T-helper 17 cell (primary cell): ENCODE measurements at regions not wholly inside any gene's neighbourhood (a gene's known extent, or its start where the extent isn't known, plus 50 kb on each side); places are given as distances from the start of the nearest gene placed in this dataset.

Experiments
- ATAC-seq: fragments of 150-1000 bp; cut with Tn5 transposase; 2 replicates; pipeline ENCODE4 v1.10.0; 2021; ENCODE audit warnings: mild to moderate bottlenecking, moderate library complexity
- DNase-seq, 3 donors: peaks; one replicate each; pipeline versions ENCODE4 v3.0.0 to v3.0.0-alpha.2; 2020 to 2021
- H3K9me3 ChIP-seq: one replicate; pipeline ENCODE4 v1.7.0; 2013; ENCODE audit warnings: low read length, mild to moderate bottlenecking; ENCODE audit not compliant: control insufficient read depth, poor library complexity, severe bottlenecking
- H3K27ac Mint-ChIP-seq: one replicate; pipeline ENCODE4 v1.8.0; 2022; ENCODE audit warnings: mild to moderate bottlenecking, moderate library complexity, mixed read lengths
- H3K27me3 Mint-ChIP-seq: one replicate; pipeline ENCODE4 v1.8.0; 2022; ENCODE audit warnings: mixed read lengths
- H3K36me3 Mint-ChIP-seq: one replicate; pipeline ENCODE4 v1.8.0; 2022; ENCODE audit warnings: low read depth, mixed read lengths
- H3K4me1 Mint-ChIP-seq: one replicate; pipeline ENCODE4 v1.8.0; 2022; ENCODE audit warnings: mild to moderate bottlenecking, mixed read lengths
- H3K4me3 Mint-ChIP-seq: one replicate; pipeline ENCODE4 v1.8.0; 2022; ENCODE audit warnings: mild to moderate bottlenecking, moderate library complexity, mixed read lengths

DNA sequence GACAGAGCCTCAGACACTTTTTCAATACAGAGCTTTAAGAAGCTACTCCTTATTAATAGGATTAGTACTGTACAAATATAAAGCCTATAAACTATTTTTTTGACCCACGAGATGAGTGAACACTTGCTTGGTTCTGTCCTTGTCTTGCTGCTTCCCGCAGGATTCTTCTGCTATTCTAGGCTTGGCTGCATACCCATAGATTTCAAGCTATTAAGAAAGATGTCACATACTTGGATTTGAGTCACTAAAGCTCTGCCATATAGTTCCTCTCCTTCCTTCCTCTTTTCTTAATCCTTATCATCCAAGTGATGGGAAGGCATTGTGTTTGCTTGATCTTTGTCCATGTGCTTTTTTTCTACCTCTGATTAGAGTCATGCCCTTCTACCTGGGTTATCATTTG, 361.2 kb upstream of the TRPC7 start:
- H3K4me3 Mint-ChIP-seq, result no peak overlapping the region
- no peaks in the 10 kb centered on the region for H3K36me3 Mint-ChIP-seq
- H3K9me3 ChIP-seq, result no peaks in the 10 kb centered on the region
- H3K27ac Mint-ChIP-seq, result no peak overlapping the region
- no peak for DNase-seq
- H3K27me3 Mint-ChIP-seq, result no peaks in the 10 kb centered on the region
- no peaks in the 10 kb centered on the region for H3K4me1 Mint-ChIP-seq
- ATAC-seq, result no peak

DNA sequence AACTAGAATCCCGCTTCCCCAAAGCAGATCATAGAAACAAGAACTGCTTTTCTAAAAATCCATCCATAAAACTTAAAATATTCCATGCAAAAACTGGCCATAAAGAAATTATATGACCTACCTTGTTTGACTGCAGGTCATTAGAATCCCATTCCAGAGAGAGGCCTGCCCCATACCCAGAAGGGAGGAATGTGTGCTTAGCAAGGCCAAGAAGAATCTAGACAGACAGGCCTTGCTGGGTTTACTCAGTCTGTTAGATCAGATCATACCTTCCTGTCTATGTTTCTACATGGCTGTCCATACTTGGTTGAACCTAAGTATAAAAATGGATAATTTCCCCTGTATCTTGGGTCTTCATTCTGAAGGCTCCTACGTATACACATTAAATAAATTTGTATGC, 358.8 kb upstream of the TRPC7 start:
- H3K36me3 Mint-ChIP-seq, result no peaks in the 10 kb centered on the region
- DNase-seq (no peak), ATAC-seq (no peak)
- no peak overlapping the region for H3K4me3 Mint-ChIP-seq
- no peaks in the 10 kb centered on the region for H3K9me3 ChIP-seq
- no peaks in the 10 kb centered on the region for H3K4me1 Mint-ChIP-seq
- H3K27me3 Mint-ChIP-seq, result no peaks in the 10 kb centered on the region
- H3K27ac Mint-ChIP-seq, result no peak overlapping the region

- H3K4me3 Mint-ChIP-seq, result no peak overlapping the region
- peaks cover 1% of the 10 kb centered on the region for H3K36me3 Mint-ChIP-seq
- H3K9me3 ChIP-seq, result no peaks in the 10 kb centered on the region
- no peak for DNase-seq
- H3K4me1 Mint-ChIP-seq, result no peaks in the 10 kb centered on the region
- no peak for ATAC-seq
- no peak overlapping the region for H3K27ac Mint-ChIP-seq
- no peaks in the 10 kb centered on the region for H3K27me3 Mint-ChIP-seq
Measured at GRCh38 chr5:136722581-136722980, 357.2 kb upstream of the TRPC7 start.

DNA sequence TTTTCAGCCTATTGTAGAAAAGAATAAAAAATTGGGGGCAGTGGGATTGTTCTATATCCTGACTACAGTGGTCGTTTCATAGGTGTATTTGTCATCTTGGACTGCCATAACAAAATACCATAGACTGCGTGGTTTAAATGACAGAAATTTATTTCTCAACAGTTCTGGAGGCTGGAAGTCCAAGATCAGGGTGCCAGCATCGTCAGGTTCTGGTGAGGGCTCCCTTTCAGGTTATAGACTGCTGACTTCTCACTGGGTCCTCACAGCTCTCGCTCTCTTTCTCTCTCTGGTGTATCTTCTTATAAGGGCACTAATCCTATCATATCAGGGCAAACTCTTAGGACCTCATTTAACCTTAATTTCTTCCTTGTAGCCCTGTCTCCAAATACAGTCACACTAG, 356.7 kb upstream of the TRPC7 start:
- H3K27ac Mint-ChIP-seq, result no peak overlapping the region

GRCh38 chr5:136720674-136721073, 355.3 kb upstream of the TRPC7 start:
- Mint-ChIP-seq H3K36me3 (peaks cover 4% of the 10 kb centered on the region), H3K4me3 (no peak overlapping the region), H3K4me1 (no peaks in the 10 kb centered on the region), H3K27ac (no peak overlapping the region), H3K27me3 (no peaks in the 10 kb centered on the region)
- no peaks in the 10 kb centered on the region for H3K9me3 ChIP-seq
- ATAC-seq (no peak), DNase-seq (no peak)

More for the DNA sequence above, 356.7 kb upstream of the TRPC7 start:
- no peaks in the 10 kb centered on the region for H3K9me3 ChIP-seq
- Mint-ChIP-seq H3K4me1 (no peaks in the 10 kb centered on the region), H3K27me3 (no peaks in the 10 kb centered on the region), H3K4me3 (no peak overlapping the region), H3K36me3 (peaks cover 4% of the 10 kb centered on the region)
- ATAC-seq (no peak), DNase-seq (no peak)

DNA sequence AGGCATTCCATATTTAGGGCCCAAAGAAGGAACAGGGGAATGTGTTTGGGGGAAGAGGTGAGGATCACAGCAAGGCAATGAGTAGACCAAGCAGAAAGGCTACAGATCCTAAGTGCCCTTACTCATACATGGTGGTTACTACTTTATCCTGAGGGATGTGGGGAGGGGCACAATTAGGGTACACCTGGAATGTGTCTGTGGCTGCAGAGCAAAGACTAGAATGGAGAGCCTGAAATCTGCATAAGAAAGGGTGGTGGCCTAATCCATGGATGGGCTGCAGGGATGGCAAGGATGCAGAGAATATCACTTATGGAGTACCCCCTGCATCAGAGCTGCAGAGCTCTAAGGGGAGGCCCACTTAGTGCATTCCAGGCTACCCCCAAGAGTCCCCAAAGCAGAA, 352.6 kb upstream of the TRPC7 start:
- no peak overlapping the region for H3K27ac Mint-ChIP-seq

DNA sequence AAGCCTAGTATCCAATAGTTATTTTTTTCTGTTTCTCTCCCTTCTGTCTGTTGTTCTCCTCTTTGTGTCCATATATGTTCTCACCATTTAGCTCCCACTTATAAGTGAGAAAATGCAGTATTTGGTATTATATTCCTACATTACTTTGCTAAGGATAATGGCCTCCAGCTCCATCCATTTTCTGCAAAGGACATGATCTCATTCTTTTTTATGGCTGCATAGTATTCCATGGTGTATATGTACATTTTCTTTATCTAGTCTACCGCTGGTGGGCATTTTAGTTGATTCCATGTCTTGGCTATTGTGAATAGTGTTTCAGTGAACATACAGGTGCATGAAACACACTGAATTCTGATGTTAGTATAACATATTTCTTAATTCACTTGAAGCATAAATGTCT, 348.9 kb upstream of the TRPC7 start:
- Mint-ChIP-seq H3K4me1 (no peaks in the 10 kb centered on the region), H3K27me3 (no peaks in the 10 kb centered on the region), H3K27ac (no peak overlapping the region), H3K36me3 (peaks cover 4% of the 10 kb centered on the region), H3K4me3 (no peak overlapping the region)
- no peaks in the 10 kb centered on the region for H3K9me3 ChIP-seq
- DNase-seq, result no peak
- no peak for ATAC-seq

More for the DNA sequence above, 352.6 kb upstream of the TRPC7 start:
- no peaks in the 10 kb centered on the region for H3K9me3 ChIP-seq
- no peak for ATAC-seq
- H3K36me3 Mint-ChIP-seq, result peaks cover 4% of the 10 kb centered on the region
- no peak for DNase-seq
- H3K27me3 Mint-ChIP-seq, result no peaks in the 10 kb centered on the region
- no peak overlapping the region for H3K4me3 Mint-ChIP-seq
- H3K4me1 Mint-ChIP-seq, result no peaks in the 10 kb centered on the region

DNA sequence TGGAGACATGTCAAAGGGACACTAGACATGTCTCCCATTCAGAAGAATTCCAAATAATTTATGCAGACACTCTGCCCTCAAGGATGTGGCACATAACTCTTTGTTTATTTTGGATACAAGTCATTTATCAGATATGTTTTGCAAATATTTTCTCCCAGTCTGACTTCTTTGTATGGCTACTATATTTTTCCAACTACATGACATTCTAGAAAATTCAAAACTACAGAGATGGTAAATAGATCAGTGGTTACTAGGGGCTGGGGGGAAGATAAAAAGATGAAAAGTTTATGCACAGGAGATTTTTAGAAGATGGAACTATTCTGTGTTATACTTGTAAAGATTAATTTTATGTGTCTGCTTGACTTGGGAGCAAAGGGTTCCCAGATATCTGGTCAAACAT, 347.3 kb upstream of the TRPC7 start:
- no peaks in the 10 kb centered on the region for H3K27me3 Mint-ChIP-seq
- peaks cover 3% of the 10 kb centered on the region for H3K36me3 Mint-ChIP-seq
- ATAC-seq (no peak), DNase-seq (no peak)
- H3K4me1 Mint-ChIP-seq, result no peaks in the 10 kb centered on the region
- no peak overlapping the region for H3K27ac Mint-ChIP-seq
- H3K4me3 Mint-ChIP-seq, result no peak overlapping the region
- no peaks in the 10 kb centered on the region for H3K9me3 ChIP-seq

DNA sequence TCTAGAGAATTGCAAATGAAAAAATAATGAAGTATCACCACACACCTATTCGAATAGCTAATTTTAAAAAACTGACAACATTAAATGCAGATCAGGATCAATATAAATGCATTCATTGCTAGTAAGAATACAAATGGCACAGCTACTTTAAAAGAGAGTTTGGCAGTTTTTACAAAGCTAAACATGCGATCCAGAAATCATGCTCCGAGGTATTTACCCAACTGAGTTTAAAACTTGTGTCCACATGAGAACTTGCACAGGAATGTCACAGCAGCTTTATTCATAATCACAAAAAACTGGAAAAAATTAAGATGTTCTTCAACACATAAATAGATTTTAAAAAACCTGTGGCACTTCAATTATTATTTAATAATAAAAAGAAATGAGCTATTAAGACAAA, 345.5 kb upstream of the TRPC7 start:
- no peaks in the 10 kb centered on the region for H3K9me3 ChIP-seq
- no peak overlapping the region for H3K4me3 Mint-ChIP-seq

GRCh38 chr5:136703706-136704105, 338.4 kb upstream of the TRPC7 start:
- H3K27ac Mint-ChIP-seq, result no peak overlapping the region
- H3K4me1 Mint-ChIP-seq, result no peaks in the 10 kb centered on the region
- ATAC-seq, result no peak
- no peaks in the 10 kb centered on the region for H3K36me3 Mint-ChIP-seq
- H3K9me3 ChIP-seq, result no peaks in the 10 kb centered on the region
- no peaks in the 10 kb centered on the region for H3K27me3 Mint-ChIP-seq
- no peak overlapping the region for H3K4me3 Mint-ChIP-seq
- no peak for DNase-seq

More for the DNA sequence above, 345.5 kb upstream of the TRPC7 start:
- Mint-ChIP-seq H3K27ac (no peak overlapping the region), H3K27me3 (no peaks in the 10 kb centered on the region), H3K4me1 (no peaks in the 10 kb centered on the region), H3K36me3 (no peaks in the 10 kb centered on the region)
- ATAC-seq (no peak), DNase-seq (no peak)

DNA sequence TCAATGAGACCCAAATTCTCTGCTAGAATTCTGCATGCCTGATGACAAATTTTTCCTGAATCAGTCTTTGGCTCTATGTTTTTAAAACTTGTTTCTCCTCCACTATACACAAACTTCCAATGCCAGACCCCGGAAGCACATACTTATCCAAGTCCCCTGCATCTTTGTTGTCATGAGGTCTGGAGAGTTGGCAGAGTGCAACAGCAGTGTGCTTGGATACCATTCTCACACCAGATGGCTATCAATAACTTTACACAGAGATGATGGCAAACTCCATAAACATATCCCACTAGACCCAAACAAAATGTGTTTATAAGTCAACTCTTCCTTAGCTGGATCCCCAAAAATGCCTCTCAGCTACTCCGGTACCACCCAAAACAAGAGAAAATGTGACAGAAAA, 337.7 kb upstream of the TRPC7 start:
- DNase-seq, result no peak
- Mint-ChIP-seq H3K27me3 (no peaks in the 10 kb centered on the region), H3K4me1 (no peaks in the 10 kb centered on the region), H3K27ac (no peak overlapping the region), H3K36me3 (no peaks in the 10 kb centered on the region), H3K4me3 (no peak overlapping the region)
- H3K9me3 ChIP-seq, result no peaks in the 10 kb centered on the region
- ATAC-seq, result no peak

DNA sequence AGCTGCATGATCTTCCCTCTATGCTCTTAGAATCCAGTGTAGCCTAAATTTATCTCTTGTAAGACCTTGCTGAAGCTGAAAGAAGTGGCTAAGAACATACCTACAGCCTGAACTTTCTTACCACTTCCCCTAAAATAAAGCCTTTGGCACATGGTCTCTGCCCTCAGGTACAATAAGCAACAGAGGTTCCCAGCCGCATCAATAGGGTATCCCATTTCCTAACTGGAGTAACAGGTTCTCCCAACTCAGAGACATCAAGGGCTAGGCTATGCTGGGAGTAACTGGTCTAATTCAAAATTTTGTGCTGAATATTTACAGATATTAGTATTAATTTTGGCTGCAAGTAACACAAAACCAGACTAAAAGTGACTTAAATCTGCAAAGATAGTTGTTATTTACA, 335.8 kb upstream of the TRPC7 start:
- Mint-ChIP-seq H3K36me3 (no peaks in the 10 kb centered on the region), H3K27ac (no peak overlapping the region), H3K4me1 (no peaks in the 10 kb centered on the region), H3K4me3 (no peak overlapping the region), H3K27me3 (peaks cover 7% of the 10 kb centered on the region)
- no peak for ATAC-seq
- H3K9me3 ChIP-seq, result no peaks in the 10 kb centered on the region
- no peak for DNase-seq

GRCh38 chr5:136699651-136700050, 334.3 kb upstream of the TRPC7 start:
- DNase-seq (no peak), ATAC-seq (no peak)
- H3K9me3 ChIP-seq, result no peaks in the 10 kb centered on the region
- Mint-ChIP-seq H3K4me3 (no peak overlapping the region), H3K4me1 (no peaks in the 10 kb centered on the region), H3K27me3 (peaks cover 7% of the 10 kb centered on the region), H3K36me3 (no peaks in the 10 kb centered on the region), H3K27ac (no peak overlapping the region)

- no peak for DNase-seq
- Mint-ChIP-seq H3K36me3 (no peaks in the 10 kb centered on the region), H3K27ac (no peak overlapping the region), H3K4me3 (no peak overlapping the region), H3K4me1 (no peaks in the 10 kb centered on the region), H3K27me3 (peaks cover 7% of the 10 kb centered on the region)
- H3K9me3 ChIP-seq, result no peaks in the 10 kb centered on the region
- ATAC-seq, result no peak
Measured at GRCh38 chr5:136698970-136699369, 333.6 kb upstream of the TRPC7 start.

DNA sequence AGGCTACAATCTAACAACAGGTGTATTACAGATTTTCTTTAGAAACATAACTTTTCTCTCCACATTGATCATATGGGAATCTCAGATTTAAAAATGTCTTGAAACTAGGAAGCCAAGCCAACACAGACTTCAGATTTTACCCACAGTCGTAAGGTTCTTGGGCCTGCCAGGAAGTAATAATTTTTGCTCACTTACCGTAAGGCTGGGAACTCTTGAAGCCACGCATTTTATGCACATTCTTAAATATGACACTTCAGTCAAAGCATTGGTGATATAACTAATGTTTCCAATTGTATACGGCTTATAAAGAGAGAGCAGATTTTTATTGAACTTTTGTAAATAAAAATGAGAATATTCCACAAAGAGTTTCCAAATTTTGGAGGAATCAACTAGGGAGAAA, 328.9 kb upstream of the TRPC7 start:
- Mint-ChIP-seq H3K27ac (no peak overlapping the region), H3K4me1 (no peaks in the 10 kb centered on the region), H3K36me3 (no peaks in the 10 kb centered on the region), H3K27me3 (peaks cover 7% of the 10 kb centered on the region), H3K4me3 (no peak overlapping the region)
- ATAC-seq (no peak), DNase-seq (no peak)
- H3K9me3 ChIP-seq, result no peaks in the 10 kb centered on the region
